Heart right ventricle (tissue), 16 donors: ENCODE measurements at regions not wholly inside any gene's neighbourhood (a gene's known extent, or its start where the extent isn't known, plus 50 kb on each side); places are given as distances from the start of the nearest gene placed in this dataset.

Experiments used
- ATAC-seq, 8 donors: fragments of 200-7000 bp; cut with Tn5 transposase; one replicate each; pipeline ENCODE4 v1.9.1; 2020; ENCODE audit warnings: mild to moderate bottlenecking in 8 of 8, moderate library complexity in 8 of 8, moderate number of reproducible peaks in 1 of 8
- DNase-seq, 2 donors: peaks; one replicate each; pipeline ENCODE4 v3.0.0-alpha.2; 2020
- H3K27ac ChIP-seq, 10 donors: fragments of 200-600 bp; sonication (generic) in 2 of 10; one replicate each; pipeline versions ENCODE4 v1.5.0 to v1.8.0; 2020 to 2022; ENCODE audit warnings: mild to moderate bottlenecking in 3 of 10
- H3K27me3 ChIP-seq, 7 donors: fragments of 200-600 bp; one replicate each; pipeline ENCODE4 v1.8.0; 2021 to 2022; ENCODE audit warnings: mild to moderate bottlenecking in 2 of 7
- H3K36me3 ChIP-seq, 9 donors: fragments of 200-600 bp; sonication (generic) in 1 of 9; one replicate each; pipeline versions ENCODE4 v1.5.0 to v1.8.0; 2020 to 2022; ENCODE audit warnings: mild to moderate bottlenecking in 2 of 9
- H3K4me1 ChIP-seq, 9 donors: fragments of 200-600 bp; sonication (generic) in 1 of 9; one replicate each; pipeline versions ENCODE4 v1.5.0 to v1.8.0; 2020 to 2022; ENCODE audit warnings: mild to moderate bottlenecking in 4 of 9
- H3K4me3 ChIP-seq, 10 donors: fragments of 200-600 bp; sonication (generic) in 2 of 10; one replicate each; pipeline versions ENCODE4 v1.5.0 to v1.8.0; 2020 to 2022; ENCODE audit warnings: mild to moderate bottlenecking in 7 of 10, moderate library complexity in 2 of 10
- H3K9me3 ChIP-seq, 11 donors: fragments of 200-600 bp in 10 of 11; sonication (generic) in 2 of 11; one replicate each; pipeline versions ENCODE4 v1.5.0 to v1.8.0; 2013 to 2022; ENCODE audit warnings: mild to moderate bottlenecking in 2 of 11, control low read depth in 1 of 11, moderate library complexity in 1 of 11
- CTCF ChIP-seq, 9 donors: fragments of 200-600 bp; sonication (generic) in 2 of 9; IDR thresholded peaks; one replicate each; pipeline versions ENCODE4 v1.5.0 to v1.8.0; 2021 to 2022; ENCODE audit warnings: antibody characterized with exemption in 9 of 9, mild to moderate bottlenecking in 5 of 9, moderate library complexity in 1 of 9
- WGBS, 2 donors: extraction: QIAGEN DNeasy Blood & Tissue Kit; methylation state at CpG; one replicate each; pipeline ENCODE4 v1.1.7; 2013; ENCODE audit warnings: inconsistent platforms in 1 of 2; 5-methylcytosine and 5-hydroxymethylcytosine counted together
- intact Hi-C, 10 donors: fragments of 100-400 bp; cut with DNase I; formaldehyde crosslinking; loops; one replicate each; pipeline versions ENCODE4 v1.11.1 to v1.14.2; 2022
- donor health status: Arrhythmogenic right ventricular cardiomyopathy.
- donor health status: ischemic (EF 13 %, LVEDD 7.1; RV severe dilation, severe dysfunction).
- donor health status: healthy with polysubstance abuse.
- donor health status: DM: no; HTN: yes; CAD: no.
- donor health status: DM: no; HTN: no; CAD: no.
- donor health status: ischemic (EF 25% LVEDD 6.9; RV normal size, moderate dysfunction).
- donor health status: ischemic (EF 25% LVEDD 5.7; RV mildly dilated, moderate dysfunction).
- donor health status: healthy.
- donor health status: DM: yes; HTN: yes; CAD: no.
- donor health status: Ischemic cardiomyopathy.
- donor health status: ischemic (EF 35%, LVEDD 5.7; RV mildly dilated, moderate dysfunction).
- donor health status: nonischemic (EF 11% LVEDD 7.7; RV severe dilation, severe dysfunction).
- donor health status: DM: yes; HTN: yes; CAD: no.
- donor health status: PGD.
- donor health status: ischemic (EF 29% LVEDD 5.4; RV normal size, mild dysfunction).
- donor health status: nonischemic (EF 23%, LVEDD 6.1; RV moderate dilation, normal function).

- Histone ChIP-seq H3K27ac (no peak overlapping the region), H3K27me3 (peaks cover 0 to 53% (median 0%) of the 10 kb centered on the region in 7 donors), H3K36me3 (no peaks in the 10 kb centered on the region), H3K4me3 (no peak overlapping the region), H3K4me1 (peaks cover 0 to 34% (median 0%) of the 10 kb centered on the region in 9 donors), H3K9me3 (peaks cover 0 to 6% (median 0%) of the 10 kb centered on the region in 11 donors)
- ATAC-seq (no peak), DNase-seq (no peak)
- no peak for TF ChIP-seq CTCF (IDR thresholded peaks at IDR 0.05)
- WGBS, 2 donors: 80 to 84% methylated on average over 6 of the region's 6 CpGs
- intact Hi-C loops: no loop called here
Measured at GRCh38 chr6:2545383-2546038, 205.2 kb downstream of the MYLK4 start.

GRCh38 chr6:2543321-2543720, 207.4 kb downstream of the MYLK4 start:
- 92 to 93% methylated on average over 2 of the region's 2 CpGs for WGBS, 2 donors

GRCh38 chr6:2542858-2543218, 207.9 kb downstream of the MYLK4 start:
- peak in 2 of 8 donors; percentile 19 to 33 for ATAC-seq
- no peaks in the 10 kb centered on the region for H3K36me3 ChIP-seq
- peaks cover 0 to 34% (median 0%) of the 10 kb centered on the region in 9 donors for H3K4me1 ChIP-seq
- H3K9me3 ChIP-seq: peaks cover 0 to 3% (median 0%) of the 10 kb centered on the region in 11 donors
- no peak overlapping the region for H3K4me3 ChIP-seq
- TF ChIP-seq CTCF (IDR thresholded peaks at IDR 0.05): no peak
- DNase-seq: no peak
- H3K27me3 ChIP-seq: peaks cover 0 to 53% (median 0%) of the 10 kb centered on the region in 7 donors
- intact Hi-C loops: no loop called here
- 84 to 85% methylated on average over 4 of the region's 4 CpGs for WGBS, 2 donors
- H3K27ac ChIP-seq: no peak overlapping the region

More at GRCh38 chr6:2543321-2543720, 207.4 kb downstream of the MYLK4 start:
- DNase-seq (no peak), ATAC-seq (no peak)
- TF ChIP-seq CTCF (IDR thresholded peaks at IDR 0.05): no peak
- intact Hi-C loops: no loop called here
- Histone ChIP-seq H3K27me3 (peaks cover 0 to 48% (median 0%) of the 10 kb centered on the region in 7 donors), H3K9me3 (peaks cover 0 to 6% (median 0%) of the 10 kb centered on the region in 11 donors), H3K4me1 (peaks cover 0 to 34% (median 0%) of the 10 kb centered on the region in 9 donors), H3K36me3 (no peaks in the 10 kb centered on the region), H3K27ac (no peak overlapping the region), H3K4me3 (no peak overlapping the region)

GRCh38 chr6:2542101-2542857, 208.4 kb downstream of the MYLK4 start:
- DNase-seq (no peak), ATAC-seq (no peak)
- H3K4me3 ChIP-seq: no peak overlapping the region
- H3K27ac ChIP-seq: no peak overlapping the region
- H3K36me3 ChIP-seq: no peaks in the 10 kb centered on the region
- WGBS, 2 donors: 74 to 94% methylated on average over 8 of the region's 8 CpGs
- peaks cover 0 to 29% (median 0%) of the 10 kb centered on the region in 9 donors for H3K4me1 ChIP-seq
- TF ChIP-seq CTCF (IDR thresholded peaks at IDR 0.05): no peak
- peaks cover 0 to 54% (median 0%) of the 10 kb centered on the region in 7 donors for H3K27me3 ChIP-seq
- no peaks in the 10 kb centered on the region for H3K9me3 ChIP-seq
- intact Hi-C loops: no loop called here
